Heart right ventricle (tissue), 16 donors: ENCODE measurements at regions not wholly inside any gene's neighbourhood (a gene's known extent, or its start where the extent isn't known, plus 50 kb on each side); places are given as distances from the start of the nearest gene placed in this dataset.

Experiments used
- ATAC-seq, 8 donors: fragments of 200-7000 bp; cut with Tn5 transposase; one replicate each; pipeline ENCODE4 v1.9.1; 2020; ENCODE audit warnings: mild to moderate bottlenecking in 8 of 8, moderate library complexity in 8 of 8, moderate number of reproducible peaks in 1 of 8
- DNase-seq, 2 donors: peaks; one replicate each; pipeline ENCODE4 v3.0.0-alpha.2; 2020
- H3K27ac ChIP-seq, 10 donors: fragments of 200-600 bp; sonication (generic) in 2 of 10; one replicate each; pipeline versions ENCODE4 v1.5.0 to v1.8.0; 2020 to 2022; ENCODE audit warnings: mild to moderate bottlenecking in 3 of 10
- H3K27me3 ChIP-seq, 7 donors: fragments of 200-600 bp; one replicate each; pipeline ENCODE4 v1.8.0; 2021 to 2022; ENCODE audit warnings: mild to moderate bottlenecking in 2 of 7
- H3K36me3 ChIP-seq, 9 donors: fragments of 200-600 bp; sonication (generic) in 1 of 9; one replicate each; pipeline versions ENCODE4 v1.5.0 to v1.8.0; 2020 to 2022; ENCODE audit warnings: mild to moderate bottlenecking in 2 of 9
- H3K4me1 ChIP-seq, 9 donors: fragments of 200-600 bp; sonication (generic) in 1 of 9; one replicate each; pipeline versions ENCODE4 v1.5.0 to v1.8.0; 2020 to 2022; ENCODE audit warnings: mild to moderate bottlenecking in 4 of 9
- H3K4me3 ChIP-seq, 10 donors: fragments of 200-600 bp; sonication (generic) in 2 of 10; one replicate each; pipeline versions ENCODE4 v1.5.0 to v1.8.0; 2020 to 2022; ENCODE audit warnings: mild to moderate bottlenecking in 7 of 10, moderate library complexity in 2 of 10
- H3K9me3 ChIP-seq, 11 donors: fragments of 200-600 bp in 10 of 11; sonication (generic) in 2 of 11; one replicate each; pipeline versions ENCODE4 v1.5.0 to v1.8.0; 2013 to 2022; ENCODE audit warnings: mild to moderate bottlenecking in 2 of 11, control low read depth in 1 of 11, moderate library complexity in 1 of 11
- CTCF ChIP-seq, 9 donors: fragments of 200-600 bp; sonication (generic) in 2 of 9; IDR thresholded peaks; one replicate each; pipeline versions ENCODE4 v1.5.0 to v1.8.0; 2021 to 2022; ENCODE audit warnings: antibody characterized with exemption in 9 of 9, mild to moderate bottlenecking in 5 of 9, moderate library complexity in 1 of 9
- WGBS, 2 donors: extraction: QIAGEN DNeasy Blood & Tissue Kit; methylation state at CpG; one replicate each; pipeline ENCODE4 v1.1.7; 2013; ENCODE audit warnings: inconsistent platforms in 1 of 2; 5-methylcytosine and 5-hydroxymethylcytosine counted together
- intact Hi-C, 10 donors: fragments of 100-400 bp; cut with DNase I; formaldehyde crosslinking; loops; one replicate each; pipeline versions ENCODE4 v1.11.1 to v1.14.2; 2022
- donor health status: Arrhythmogenic right ventricular cardiomyopathy.
- donor health status: ischemic (EF 13 %, LVEDD 7.1; RV severe dilation, severe dysfunction).
- donor health status: healthy with polysubstance abuse.
- donor health status: DM: no; HTN: yes; CAD: no.
- donor health status: DM: no; HTN: no; CAD: no.
- donor health status: ischemic (EF 25% LVEDD 6.9; RV normal size, moderate dysfunction).
- donor health status: ischemic (EF 25% LVEDD 5.7; RV mildly dilated, moderate dysfunction).
- donor health status: healthy.
- donor health status: DM: yes; HTN: yes; CAD: no.
- donor health status: Ischemic cardiomyopathy.
- donor health status: ischemic (EF 35%, LVEDD 5.7; RV mildly dilated, moderate dysfunction).
- donor health status: nonischemic (EF 11% LVEDD 7.7; RV severe dilation, severe dysfunction).
- donor health status: DM: yes; HTN: yes; CAD: no.
- donor health status: PGD.
- donor health status: ischemic (EF 29% LVEDD 5.4; RV normal size, mild dysfunction).
- donor health status: nonischemic (EF 23%, LVEDD 6.1; RV moderate dilation, normal function).

DNA sequence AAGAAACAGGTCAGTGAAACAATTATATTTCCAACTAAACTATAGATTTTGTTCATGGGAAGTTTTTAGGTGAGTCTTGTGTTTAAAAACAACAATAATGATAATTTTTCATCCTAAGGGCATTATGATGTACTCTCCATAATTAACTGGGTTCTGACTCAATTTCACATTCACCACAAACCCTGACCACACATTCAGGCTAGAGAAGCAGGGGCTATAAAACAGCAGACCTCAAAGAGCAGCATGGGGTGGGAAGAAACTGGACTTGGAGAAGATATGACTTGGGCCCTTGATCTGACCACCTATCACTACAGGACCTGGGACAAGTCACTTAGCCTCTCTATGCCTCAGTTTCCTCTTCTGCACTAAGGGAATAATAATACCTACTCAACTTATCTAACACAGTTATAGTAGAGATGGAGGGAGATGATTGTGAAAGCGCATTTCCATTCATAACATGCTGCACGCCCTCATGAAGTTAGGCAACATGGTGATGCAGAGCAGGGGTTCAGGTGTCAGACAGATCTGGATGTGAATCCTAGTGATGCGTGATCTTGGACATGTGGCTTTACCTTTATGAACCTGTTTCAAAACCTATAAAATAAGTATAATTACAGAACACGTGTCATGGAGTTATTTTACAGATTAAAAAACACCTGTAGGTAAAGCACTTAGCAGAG lies 63.0 kb upstream of the ACP3 start:
- no peak overlapping the region for H3K4me3 ChIP-seq
- H3K27me3 ChIP-seq, result peaks cover 0 to 8% (median 5%) of the 10 kb centered on the region in 7 donors
- DNase-seq, result no peak
- intact Hi-C loops, result loop anchor here in 6 of 10 donors (2.0 to 10.0 kb wide), 6 partner anchors 88 to 161 kb away; partner anchors contain the start of gene DNAJC13 (in 1 of the 6)
- TF ChIP-seq CTCF (IDR thresholded peaks at IDR 0.05), result no peak
- peaks cover 0 to 14% (median 0%) of the 10 kb centered on the region in 9 donors for H3K4me1 ChIP-seq
- WGBS, 2 donors, result 90 to 93% methylated on average over 4 of the region's 4 CpGs
- no peak overlapping the region for H3K27ac ChIP-seq
- no peaks in the 10 kb centered on the region for H3K9me3 ChIP-seq
- no peak for ATAC-seq
- no peaks in the 10 kb centered on the region for H3K36me3 ChIP-seq

DNA sequence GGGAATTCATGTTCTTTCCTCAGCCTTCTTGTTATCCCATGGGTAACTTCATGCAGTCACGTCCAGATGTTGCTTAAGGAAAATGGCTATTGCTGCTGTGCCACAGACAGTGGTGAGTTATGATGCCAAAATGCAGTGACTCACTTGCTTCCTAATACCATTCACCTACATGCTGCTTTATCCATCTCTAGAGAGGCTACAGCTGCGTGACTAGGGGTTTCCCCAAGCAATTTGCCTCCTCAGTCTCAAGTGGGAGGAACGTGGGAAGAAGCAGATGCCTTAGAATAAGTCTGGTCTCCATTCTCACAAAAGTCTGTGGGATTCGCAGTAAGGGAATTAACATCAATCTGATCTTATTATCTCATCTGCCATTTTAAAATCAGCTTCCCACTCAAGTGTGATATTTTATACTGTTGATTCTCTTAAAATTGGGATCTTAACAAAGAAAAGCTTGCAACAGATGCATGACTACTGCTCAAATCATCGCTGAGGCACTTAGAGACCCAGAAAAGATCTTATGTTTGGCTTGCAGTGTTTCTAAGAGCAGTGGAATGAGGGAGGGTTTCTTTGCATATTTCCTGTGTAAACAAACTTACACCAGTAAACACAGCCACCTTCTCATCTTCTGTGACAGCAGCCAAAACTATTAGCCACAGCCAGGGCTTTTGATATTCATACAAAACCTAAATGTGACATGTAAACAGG lies 62.0 kb upstream of the ACP3 start:
- no peaks in the 10 kb centered on the region for H3K36me3 ChIP-seq
- 54 to 67% methylated on average over 5 of the region's 5 CpGs for WGBS, 2 donors
- H3K27me3 ChIP-seq, result peaks cover 0 to 8% (median 0%) of the 10 kb centered on the region in 7 donors
- peaks cover 0 to 14% (median 0%) of the 10 kb centered on the region in 9 donors for H3K4me1 ChIP-seq
- no peak overlapping the region for H3K27ac ChIP-seq
- H3K9me3 ChIP-seq, result no peaks in the 10 kb centered on the region
- DNase-seq (no peak), ATAC-seq (peak in 3 of 8 donors; percentile 24 to 88 (median 71))
- H3K4me3 ChIP-seq, result no peak overlapping the region
- no peak for TF ChIP-seq CTCF (IDR thresholded peaks at IDR 0.05)
- intact Hi-C loops, result loop anchor here in 7 of 10 donors (2.0 to 10.0 kb wide), 6 partner anchors 88 to 160 kb away; partner anchors contain the start of gene DNAJC13 (in 1 of the 7)

- peaks cover 0 to 14% (median 0%) of the 10 kb centered on the region in 9 donors for H3K4me1 ChIP-seq
- H3K36me3 ChIP-seq, result no peaks in the 10 kb centered on the region
- H3K27me3 ChIP-seq, result no peaks in the 10 kb centered on the region
- peak in 1 of 8 donors; percentile 69 for ATAC-seq
- H3K9me3 ChIP-seq, result no peaks in the 10 kb centered on the region
- intact Hi-C loops, result loop anchor here in 8 of 10 donors (2.0 to 10.0 kb wide), 7 partner anchors 86 to 158 kb away; partner anchors contain the start of gene DNAJC13 (in 1 of the 8)
- no peak overlapping the region for H3K4me3 ChIP-seq
- no peak overlapping the region for H3K27ac ChIP-seq
- peak in 1 of 2 donors; percentile 18 for DNase-seq
- TF ChIP-seq CTCF (IDR thresholded peaks at IDR 0.05), result peak in 7 of 9 donors; percentile 7 to 53 (median 47)
Measured at GRCh38 chr3:132256989-132257388, 60.2 kb upstream of the ACP3 start.

DNA sequence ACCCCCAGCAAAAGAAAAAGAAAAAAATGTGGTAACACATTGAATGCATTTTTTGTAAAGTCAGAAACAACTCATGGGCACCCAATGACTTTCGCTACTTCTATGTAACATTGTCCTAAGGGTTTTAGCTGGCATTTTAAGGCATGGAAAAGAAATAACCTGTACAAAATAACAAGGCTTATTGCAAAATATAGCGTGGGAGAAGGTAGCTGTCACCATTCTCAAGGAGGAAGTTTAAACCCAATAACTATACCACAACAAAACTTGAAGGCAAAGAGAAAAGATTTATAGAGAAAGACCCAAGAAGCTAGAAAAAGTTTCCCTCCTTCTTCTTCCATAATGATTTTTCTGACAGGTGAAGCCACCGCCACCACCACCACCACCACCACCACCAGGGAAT lies 55.7 kb upstream of the ACP3 start:
- DNase-seq (no peak), ATAC-seq (no peak)
- Histone ChIP-seq H3K27ac (no peak overlapping the region), H3K36me3 (no peaks in the 10 kb centered on the region), H3K4me1 (peaks cover 0 to 9% (median 0%) of the 10 kb centered on the region in 9 donors), H3K27me3 (no peaks in the 10 kb centered on the region), H3K9me3 (no peaks in the 10 kb centered on the region), H3K4me3 (no peak overlapping the region)
- no peak for TF ChIP-seq CTCF (IDR thresholded peaks at IDR 0.05)
- intact Hi-C loops, result loop anchor here in 1 of 10 donors (10.0 kb wide), 1 partner anchor 53 kb away; the partner anchor contains the start of gene ACP3
- WGBS, 2 donors, result 89 to 93% methylated on average over 3 of the region's 3 CpGs
